Lower leg skin (tissue), 4 donors: ENCODE measurements at regions not wholly inside any gene's neighbourhood (a gene's known extent, or its start where the extent isn't known, plus 50 kb on each side); places are given as distances from the start of the nearest gene placed in this dataset.

ENCODE experiments used
- DNase-seq, 2 donors: peaks; one replicate each; pipeline ENCODE4 v3.0.0-alpha.2; 2019; ENCODE audit warnings: low spot score in 2 of 2
- H3K4me3 ChIP-seq: fragments of 200-600 bp; sonication (generic); 2 replicates; pipeline ENCODE4 v1.5.1; 2017; ENCODE audit warnings: mild to moderate bottlenecking, low read depth; ENCODE audit not compliant: poor library complexity, severe bottlenecking
- POLR2A ChIP-seq, 2 donors: fragments of 450-650 bp; IDR thresholded peaks; one replicate each; pipeline ENCODE4 v1.6.1; 2016 to 2017; ENCODE audit warnings: antibody characterized with exemption in 2 of 2, mild to moderate bottlenecking in 1 of 2, moderate library complexity in 1 of 2
- WGBS, 2 donors: methylation state at CpG; one replicate each; pipeline ENCODE4 v1.1.5; 2018; 5-methylcytosine and 5-hydroxymethylcytosine counted together
- intact Hi-C: fragments of 100-400 bp; cut with DNase I; formaldehyde crosslinking; loops from one replicate; pipeline ENCODE4 v1.15.0; 2023; ENCODE audit warnings: low total_unique reads
- TF ChIP-seq, protein P1 (sequence below), 3 donors: fragments of 450-650 bp; IDR thresholded peaks; one replicate each; pipeline ENCODE4 v1.5.1; 2016; ENCODE audit warnings: antibody characterized with exemption in 3 of 3, mild to moderate bottlenecking in 3 of 3, moderate library complexity in 2 of 3

DNA sequence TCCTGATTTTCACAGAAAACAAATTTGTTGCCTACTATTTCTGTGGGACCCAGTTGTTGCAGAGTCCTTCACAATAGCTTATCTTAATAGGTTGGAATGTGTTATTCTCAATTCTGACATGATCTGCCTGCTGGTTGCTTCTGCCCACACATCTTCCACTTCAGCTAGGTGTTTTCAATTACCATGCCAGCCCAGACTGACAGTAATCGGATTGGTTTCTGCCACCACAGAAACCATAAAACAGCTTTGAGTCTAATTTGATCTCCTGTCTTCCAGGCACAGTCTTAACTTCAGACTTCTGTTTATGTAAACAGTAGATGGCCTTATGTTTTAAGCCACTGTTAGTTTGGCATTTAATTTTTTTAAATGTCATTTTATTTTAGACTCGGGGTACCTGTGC, 248.2 kb upstream of the RBMS1 start:
- no peak for DNase-seq
- intact Hi-C loops = no loop called here
- H3K4me3 ChIP-seq = no peak overlapping the region
- WGBS, 2 donors = 86 to 88% methylated on average over 2 of the region's 2 CpGs
- TF ChIP-seq, protein P1, sequence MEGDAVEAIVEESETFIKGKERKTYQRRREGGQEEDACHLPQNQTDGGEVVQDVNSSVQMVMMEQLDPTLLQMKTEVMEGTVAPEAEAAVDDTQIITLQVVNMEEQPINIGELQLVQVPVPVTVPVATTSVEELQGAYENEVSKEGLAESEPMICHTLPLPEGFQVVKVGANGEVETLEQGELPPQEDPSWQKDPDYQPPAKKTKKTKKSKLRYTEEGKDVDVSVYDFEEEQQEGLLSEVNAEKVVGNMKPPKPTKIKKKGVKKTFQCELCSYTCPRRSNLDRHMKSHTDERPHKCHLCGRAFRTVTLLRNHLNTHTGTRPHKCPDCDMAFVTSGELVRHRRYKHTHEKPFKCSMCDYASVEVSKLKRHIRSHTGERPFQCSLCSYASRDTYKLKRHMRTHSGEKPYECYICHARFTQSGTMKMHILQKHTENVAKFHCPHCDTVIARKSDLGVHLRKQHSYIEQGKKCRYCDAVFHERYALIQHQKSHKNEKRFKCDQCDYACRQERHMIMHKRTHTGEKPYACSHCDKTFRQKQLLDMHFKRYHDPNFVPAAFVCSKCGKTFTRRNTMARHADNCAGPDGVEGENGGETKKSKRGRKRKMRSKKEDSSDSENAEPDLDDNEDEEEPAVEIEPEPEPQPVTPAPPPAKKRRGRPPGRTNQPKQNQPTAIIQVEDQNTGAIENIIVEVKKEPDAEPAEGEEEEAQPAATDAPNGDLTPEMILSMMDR (IDR thresholded peaks at IDR 0.05) = no peak
- no peak for TF ChIP-seq POLR2A (IDR thresholded peaks at IDR 0.05)

DNA sequence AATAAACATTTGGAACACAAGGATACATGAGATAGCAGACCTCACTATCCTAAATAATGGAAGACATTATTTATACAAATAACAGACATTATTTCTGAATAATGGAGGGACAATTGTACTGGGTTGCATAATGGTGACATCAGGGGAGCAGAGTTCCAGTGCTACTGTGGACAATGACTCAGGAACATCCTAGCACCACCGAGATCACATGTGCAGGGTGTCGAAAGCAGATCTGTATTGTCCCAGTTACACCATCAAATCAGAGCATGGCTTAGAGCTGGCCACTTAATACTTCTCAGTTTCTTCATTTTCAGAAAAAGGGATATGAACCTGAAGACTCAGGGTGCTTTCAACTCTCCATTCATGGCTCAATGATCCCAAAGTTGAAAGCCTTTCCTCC, 249.1 kb upstream of the RBMS1 start:
- WGBS, 2 donors = 75 to 86% methylated on average over 2 of the region's 2 CpGs
- intact Hi-C loops = no loop called here
- H3K4me3 ChIP-seq = no peak overlapping the region
- no peak for TF ChIP-seq POLR2A (IDR thresholded peaks at IDR 0.05)
- peak in 1 of 2 donors; percentile 60 for DNase-seq

DNA sequence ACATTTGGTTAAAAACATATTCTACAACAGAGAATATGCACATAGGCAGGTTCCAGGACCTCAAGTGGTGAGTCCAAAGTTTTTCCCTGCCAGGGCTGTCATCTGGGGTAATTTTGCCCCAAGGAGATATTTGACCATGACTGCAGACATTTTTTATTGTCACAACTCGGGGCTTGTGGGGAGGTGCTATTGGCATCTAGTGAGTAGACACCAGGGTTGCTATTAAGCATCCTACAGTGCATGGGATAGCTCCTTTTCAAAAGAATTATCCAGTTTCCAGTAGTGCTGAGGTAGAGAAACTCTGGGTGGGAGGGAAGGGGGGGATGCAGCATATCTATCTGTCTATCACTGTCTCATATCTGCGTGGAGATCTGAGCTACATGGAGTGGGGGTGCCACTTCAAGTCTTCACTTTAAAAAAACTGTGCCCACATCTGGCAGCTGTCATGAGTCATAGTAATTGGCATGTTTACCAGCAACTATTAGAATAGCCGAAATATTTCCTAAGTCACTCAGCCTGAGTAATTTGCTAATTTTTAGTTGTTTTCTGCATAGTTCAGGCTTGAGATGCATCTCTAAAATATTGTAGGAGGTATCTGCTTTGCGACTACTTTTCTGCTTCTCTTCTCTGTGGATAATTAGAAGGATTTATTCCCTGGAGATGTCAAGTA, 254.0 kb upstream of the RBMS1 start:
- H3K4me3 ChIP-seq = no peak overlapping the region
- WGBS, 2 donors = 18 to 22% methylated on average over 4 of the region's 4 CpGs
- DNase-seq = no peak
- intact Hi-C loops = no loop called here
- TF ChIP-seq POLR2A (IDR thresholded peaks at IDR 0.05) = no peak
- TF ChIP-seq, protein P1 (IDR thresholded peaks at IDR 0.05) = no peak

DNA sequence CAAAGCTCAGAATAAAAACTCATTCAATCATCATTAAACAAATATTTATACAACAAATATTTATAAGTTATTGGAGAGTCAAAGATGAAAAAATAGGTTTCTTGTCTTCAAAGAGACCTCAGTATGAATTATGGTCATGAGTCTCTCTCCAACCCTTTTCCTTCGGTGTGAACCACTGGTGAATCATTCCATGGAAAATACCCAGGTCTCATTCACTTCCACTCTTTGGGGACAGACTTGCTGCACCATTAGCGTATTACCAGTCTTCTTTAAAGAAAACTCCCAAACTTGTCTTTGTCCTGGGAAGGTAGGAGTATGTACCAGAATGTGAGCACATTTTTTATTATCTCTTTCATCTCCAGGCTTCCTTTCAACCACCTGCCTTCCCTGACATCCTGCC, 257.4 kb upstream of the RBMS1 start:
- H3K4me3 ChIP-seq = no peak overlapping the region
- intact Hi-C loops = no loop called here
- 61 to 68% methylated on average over 2 of the region's 2 CpGs for WGBS, 2 donors
- TF ChIP-seq, protein P1 (IDR thresholded peaks at IDR 0.05) = no peak
- TF ChIP-seq POLR2A (IDR thresholded peaks at IDR 0.05) = no peak
- DNase-seq = no peak

DNA sequence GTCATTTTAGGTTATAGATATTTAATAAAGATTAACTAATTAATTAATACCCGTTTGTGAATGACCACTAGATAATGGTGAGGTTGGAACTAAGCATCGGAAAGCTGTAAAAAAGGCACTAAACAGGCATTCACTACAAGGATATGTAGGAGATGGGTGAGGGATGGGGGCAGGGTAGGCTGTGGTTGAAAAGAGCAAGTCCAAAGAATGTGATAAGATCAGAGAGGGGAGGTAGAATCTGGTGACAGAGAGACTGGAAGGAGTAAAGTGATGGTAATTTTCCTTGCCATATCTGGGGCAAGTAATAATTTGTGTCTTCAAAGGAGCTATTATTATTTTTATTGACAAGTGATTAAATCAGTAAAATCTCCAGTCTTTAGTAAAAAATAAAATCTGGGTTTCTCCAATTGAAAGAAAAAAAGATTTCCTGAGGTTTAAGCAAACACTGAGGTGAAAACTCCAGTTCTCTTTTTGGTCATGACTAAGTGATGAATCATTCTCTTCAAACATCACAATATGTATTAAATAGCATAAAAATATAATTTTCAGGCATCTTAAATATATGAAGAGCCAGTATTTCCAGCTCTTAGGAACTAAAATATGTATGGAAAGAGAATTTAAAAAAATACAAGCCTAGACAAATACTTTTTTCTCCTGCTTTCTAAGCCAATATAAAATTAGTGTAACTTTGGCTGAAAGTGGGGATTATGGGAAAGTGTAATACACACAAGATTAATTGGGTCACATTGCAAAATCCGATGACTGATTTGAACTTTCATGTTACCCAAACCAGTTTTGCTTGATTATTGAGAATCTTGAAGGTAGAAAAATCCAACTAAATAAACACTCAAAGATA, 259.1 kb upstream of the RBMS1 start:
- TF ChIP-seq, protein P1 (IDR thresholded peaks at IDR 0.05) = no peak
- TF ChIP-seq POLR2A (IDR thresholded peaks at IDR 0.05) = no peak
- DNase-seq = no peak
- H3K4me3 ChIP-seq = no peak overlapping the region
- WGBS, 2 donors = 67 to 74% methylated on average over 3 of the region's 3 CpGs
- intact Hi-C loops = no loop called here

DNA sequence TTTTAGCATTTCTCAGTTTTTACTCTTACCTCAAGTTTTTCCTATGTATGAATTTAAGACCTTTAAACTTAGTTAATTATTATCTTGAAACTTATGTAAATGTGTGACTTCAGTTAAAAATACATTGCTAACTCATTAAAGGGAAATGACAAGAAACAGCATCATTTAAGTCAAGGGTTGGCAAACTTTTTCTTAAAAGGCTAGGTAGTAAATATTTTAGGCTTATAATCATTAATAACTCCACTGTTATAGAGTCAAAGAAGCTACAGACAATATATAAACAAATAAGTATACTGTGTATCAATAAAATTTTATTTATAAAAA, 259.7 kb upstream of the RBMS1 start:
- intact Hi-C loops = no loop called here
- no peak for TF ChIP-seq POLR2A (IDR thresholded peaks at IDR 0.05)
- TF ChIP-seq, protein P1 (IDR thresholded peaks at IDR 0.05) = no peak
- no peak for DNase-seq
- no peak overlapping the region for H3K4me3 ChIP-seq
